ENCODE measurements at regions not wholly inside any gene's neighbourhood (a gene's known extent, or its start where the extent isn't known, plus 50 kb on each side); places are given as distances from the start of the nearest gene placed in this dataset.

DNA sequence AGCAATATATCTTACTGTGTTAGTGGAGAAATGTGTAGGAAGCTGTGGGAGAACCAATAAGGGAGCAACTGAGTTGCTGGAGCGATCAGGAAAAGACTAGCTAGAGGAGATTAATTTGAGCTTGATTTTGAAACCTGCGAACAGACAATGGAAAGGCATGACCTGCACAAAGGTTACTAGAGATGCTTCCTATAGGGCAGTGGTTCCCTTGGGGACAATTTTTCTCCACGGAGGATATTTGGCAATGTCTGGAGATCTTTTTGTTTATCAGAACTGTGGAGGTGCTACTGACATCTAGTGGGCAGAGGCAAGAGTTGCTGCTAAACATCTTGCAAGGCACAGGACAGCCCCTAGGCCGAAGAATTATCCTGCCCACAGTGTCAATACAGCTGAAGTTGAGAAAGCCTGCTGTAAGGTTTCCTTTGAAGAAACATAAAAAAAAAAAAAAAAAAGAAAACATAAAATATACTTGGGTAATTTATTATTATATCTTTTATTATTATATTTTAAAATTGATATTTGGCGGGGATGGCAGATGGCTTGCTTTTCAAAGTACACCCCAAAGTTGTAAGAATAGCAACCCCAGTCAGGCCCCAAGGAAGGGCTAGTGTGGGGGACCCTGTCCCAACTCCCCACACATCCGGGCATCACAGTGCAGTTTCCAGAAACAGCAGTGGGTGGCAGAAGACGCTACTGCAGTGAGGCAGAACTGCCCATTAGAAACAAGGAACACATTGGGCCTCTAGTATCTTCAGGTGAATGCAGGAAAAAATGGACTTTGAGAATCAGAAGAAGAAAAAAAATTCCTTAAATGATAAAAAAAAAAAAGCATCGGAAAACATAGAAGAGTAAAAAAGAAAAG is 481.6 kb downstream of the SH2D4B start:
- TF ChIP-seq, protein P1, sequence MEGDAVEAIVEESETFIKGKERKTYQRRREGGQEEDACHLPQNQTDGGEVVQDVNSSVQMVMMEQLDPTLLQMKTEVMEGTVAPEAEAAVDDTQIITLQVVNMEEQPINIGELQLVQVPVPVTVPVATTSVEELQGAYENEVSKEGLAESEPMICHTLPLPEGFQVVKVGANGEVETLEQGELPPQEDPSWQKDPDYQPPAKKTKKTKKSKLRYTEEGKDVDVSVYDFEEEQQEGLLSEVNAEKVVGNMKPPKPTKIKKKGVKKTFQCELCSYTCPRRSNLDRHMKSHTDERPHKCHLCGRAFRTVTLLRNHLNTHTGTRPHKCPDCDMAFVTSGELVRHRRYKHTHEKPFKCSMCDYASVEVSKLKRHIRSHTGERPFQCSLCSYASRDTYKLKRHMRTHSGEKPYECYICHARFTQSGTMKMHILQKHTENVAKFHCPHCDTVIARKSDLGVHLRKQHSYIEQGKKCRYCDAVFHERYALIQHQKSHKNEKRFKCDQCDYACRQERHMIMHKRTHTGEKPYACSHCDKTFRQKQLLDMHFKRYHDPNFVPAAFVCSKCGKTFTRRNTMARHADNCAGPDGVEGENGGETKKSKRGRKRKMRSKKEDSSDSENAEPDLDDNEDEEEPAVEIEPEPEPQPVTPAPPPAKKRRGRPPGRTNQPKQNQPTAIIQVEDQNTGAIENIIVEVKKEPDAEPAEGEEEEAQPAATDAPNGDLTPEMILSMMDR (IDR thresholded peaks at IDR 0.05), result peak; percentile 2 to 45 (median 30)
- no peak for TF ChIP-seq POLR2A (IDR thresholded peaks at IDR 0.05)

Measured in tibial nerve (tissue), 3 donors.